GM23338 (cell line): ENCODE measurements at regions not wholly inside any gene's neighbourhood (a gene's known extent, or its start where the extent isn't known, plus 50 kb on each side); places are given as distances from the start of the nearest gene placed in this dataset.

Source experiments
- ATAC-seq: fragments of 200-7000 bp; cut with Tn5 transposase; 3 replicates; pipeline ENCODE4 v1.9.1; 2020
- DNase-seq: peaks from one replicate; pipeline ENCODE4 v3.0.0-alpha.2; 2015; ENCODE audit warnings: low spot score
- H2AFZ ChIP-seq: fragments of 200-600 bp; sonication (generic); 2 replicates; pipeline ENCODE4 v1.8.0; 2016; ENCODE audit warnings: antibody characterized with exemption, mild to moderate bottlenecking, moderate library complexity
- H3F3A ChIP-seq: fragments of 200-600 bp; sonication (generic); replicated peaks from 2 replicates; pipeline ENCODE4 v1.8.0; 2017; ENCODE audit warnings: antibody characterized with exemption, mixed run types, low read depth
- H3K27ac ChIP-seq: fragments of 200-600 bp; sonication (generic); 2 replicates; pipeline ENCODE4 v1.6.1; 2016; ENCODE audit warnings: low read depth
- H3K27me3 ChIP-seq: fragments of 200-600 bp; sonication (generic); 2 replicates; pipeline ENCODE4 v1.8.0; 2016; ENCODE audit warnings: mild to moderate bottlenecking, mixed run types, moderate library complexity; ENCODE audit not compliant: insufficient read depth
- H3K36me3 ChIP-seq: fragments of 200-600 bp; sonication (generic); 2 replicates; pipeline ENCODE4 v1.8.0; 2016; ENCODE audit warnings: mild to moderate bottlenecking; ENCODE audit not compliant: insufficient read depth
- H3K4me1 ChIP-seq: fragments of 200-600 bp; sonication (generic); 2 replicates; pipeline ENCODE4 v1.8.0; 2016; ENCODE audit warnings: mild to moderate bottlenecking, moderate library complexity; ENCODE audit not compliant: insufficient read depth
- H3K4me2 ChIP-seq: fragments of 200-600 bp; sonication (generic); 2 replicates; pipeline ENCODE4 v1.7.1; 2017; ENCODE audit warnings: mixed run types
- H3K4me3 ChIP-seq: fragments of 200-600 bp; sonication (generic); 2 replicates; pipeline ENCODE4 v1.6.1; 2016; ENCODE audit warnings: mixed run types
- H3K79me2 ChIP-seq: fragments of 200-600 bp; sonication (generic); replicated peaks from 2 replicates; pipeline ENCODE4 v1.8.0; 2017; ENCODE audit warnings: mild to moderate bottlenecking; ENCODE audit not compliant: insufficient read depth
- H3K9me2 ChIP-seq: fragments of 200-600 bp; sonication (generic); 2 replicates; pipeline ENCODE4 v1.8.0; 2017; ENCODE audit not compliant: insufficient read depth
- H4K20me1 ChIP-seq: fragments of 200-600 bp; sonication (generic); replicated peaks from 2 replicates; pipeline ENCODE4 v1.8.0; 2017; ENCODE audit warnings: mild to moderate bottlenecking; ENCODE audit not compliant: insufficient read depth
- H3K27ac Mint-ChIP-seq: 2 replicates; pipeline ENCODE4 v1.8.0; 2020; ENCODE audit warnings: inconsistent platforms, mild to moderate bottlenecking, moderate library complexity, mixed read lengths
- H3K27me3 Mint-ChIP-seq: 3 replicates; pipeline ENCODE4 v1.8.0; 2022; ENCODE audit warnings: low read depth, mild to moderate bottlenecking, moderate library complexity, mixed read lengths, inconsistent platforms; ENCODE audit not compliant: insufficient read depth, poor library complexity
- H3K36me3 Mint-ChIP-seq: 3 replicates; pipeline ENCODE4 v1.8.0; 2021; ENCODE audit warnings: low read depth, mild to moderate bottlenecking, inconsistent platforms, moderate library complexity, mixed read lengths
- H3K4me1 Mint-ChIP-seq: 3 replicates; pipeline ENCODE4 v1.8.0; 2020; ENCODE audit warnings: mild to moderate bottlenecking, inconsistent platforms, mixed read lengths
- H3K4me3 Mint-ChIP-seq: 3 replicates; pipeline ENCODE4 v1.8.0; 2021; ENCODE audit warnings: moderate library complexity, mild to moderate bottlenecking, inconsistent platforms, mixed read lengths
- H3K9me3 Mint-ChIP-seq: 3 replicates; pipeline ENCODE4 v1.8.0; 2020; ENCODE audit warnings: moderate library complexity, mild to moderate bottlenecking, inconsistent platforms, mixed read lengths
- CREB1 ChIP-seq: fragments of 250-450 bp; sonication (Bioruptor Pico); IDR thresholded peaks from 2 replicates; pipeline ENCODE4 v1.5.0; 2020; ENCODE audit warnings: low read depth, mild to moderate bottlenecking, moderate library complexity
- CTCF ChIP-seq, 2 experiments: fragments of 200-600 bp in 1 of 2; sonication (generic) in 1 of 2; conservative IDR thresholded peaks; 2 replicates each; pipeline versions ENCODE4 v1.5.1 to v1.6.1; 2016 to 2017; ENCODE audit warnings: antibody characterized with exemption in 2 of 2, low read depth in 2 of 2, mild to moderate bottlenecking in 2 of 2, moderate library complexity in 1 of 2
- EZH2 ChIP-seq: fragments of 200-600 bp; sonication (generic); IDR thresholded peaks from one replicate; pipeline ENCODE4 v1.8.0; 2017; ENCODE audit warnings: antibody characterized with exemption, mild to moderate bottlenecking, low read depth; ENCODE audit not compliant: unreplicated experiment
- EZH2phosphoT487 ChIP-seq: fragments of 200-600 bp; sonication (generic); IDR thresholded peaks from one replicate; pipeline ENCODE4 v1.8.1; 2018; ENCODE audit warnings: antibody characterized with exemption; ENCODE audit not compliant: unreplicated experiment
- JUNB ChIP-seq: IDR thresholded peaks from one replicate; pipeline ENCODE4 v1.6.1; 2016; ENCODE audit warnings: antibody characterized with exemption; ENCODE audit not compliant: unreplicated experiment
- NANOG ChIP-seq: IDR thresholded peaks from 2 replicates; pipeline ENCODE4 v1.6.1; 2016; ENCODE audit warnings: antibody characterized with exemption, borderline replicate concordance
- POLR2AphosphoS5 ChIP-seq: IDR thresholded peaks from 2 replicates; pipeline ENCODE4 v1.6.1; 2016; ENCODE audit warnings: antibody characterized with exemption, low read depth
- REST ChIP-seq: IDR thresholded peaks from one replicate; pipeline ENCODE4 v1.6.1; 2018; ENCODE audit warnings: antibody characterized with exemption; ENCODE audit not compliant: unreplicated experiment
- STAT1 ChIP-seq: IDR thresholded peaks from one replicate; pipeline ENCODE4 v1.6.1; 2016; ENCODE audit warnings: antibody characterized with exemption; ENCODE audit not compliant: unreplicated experiment
- ZNF114 ChIP-seq: fragments of 250-450 bp; sonication (Bioruptor Pico); IDR thresholded peaks from 2 replicates; pipeline ENCODE4 v1.5.0; 2020; ENCODE audit warnings: mild to moderate bottlenecking, moderate library complexity
- ZNF331 ChIP-seq: fragments of 250-450 bp; sonication (Bioruptor Pico); IDR thresholded peaks from 2 replicates; pipeline ENCODE4 v1.5.0; 2020; ENCODE audit warnings: low read depth, mild to moderate bottlenecking, moderate library complexity
- ZNF462 ChIP-seq: fragments of 250-450 bp; sonication (Bioruptor Pico); IDR thresholded peaks from 2 replicates; pipeline ENCODE4 v1.5.0; 2020; ENCODE audit warnings: mild to moderate bottlenecking, moderate library complexity

GRCh38 chr9:71620331-71620730, 148.0 kb downstream of the CEMIP2 start (continued):
- TF ChIP-seq REST, result no peak
- no peak for TF ChIP-seq ZNF331 (CRISPR knock-in tag)
- TF ChIP-seq STAT1, result no peak
- TF ChIP-seq EZH2phosphoT487, result no peak
- TF ChIP-seq JUNB, result no peak
- TF ChIP-seq EZH2, result no peak
- no peak for TF ChIP-seq ZNF114 (CRISPR knock-in tag)
- no peak for TF ChIP-seq CREB1 (CRISPR knock-in tag)
- no peak for TF ChIP-seq NANOG
- TF ChIP-seq POLR2AphosphoS5, result no peak
- TF ChIP-seq CTCF (conservative IDR thresholded peaks at IDR 0.05; ENCODE audit: low read depth in 2 of 2), result no peak

- Mint-ChIP-seq H3K4me3 (no peak overlapping the region), H3K36me3 (peaks cover 7% of the 10 kb centered on the region; the same call in 2 of the 3 replicates), H3K27ac (no peak overlapping the region), H3K27me3 (no peaks in the 10 kb centered on the region), H3K9me3 (peaks cover 16% of the 10 kb centered on the region; the same call in 2 of the 3 replicates), H3K4me1 (no peaks in the 10 kb centered on the region)
- Histone ChIP-seq H3K4me3 (no peak overlapping the region), H4K20me1 (no peaks in the 10 kb centered on the region), H3K36me3 (0 out of 2 replicates have a peak, but pooled peaks cover 3% of the 10 kb centered on the region), H2AFZ (no peak overlapping the region), H3K9me2 (peaks cover 15% of the 10 kb centered on the region), H3K79me2 (no peaks in the 10 kb centered on the region), H3K4me1 (no peaks in the 10 kb centered on the region), H3K27me3 (no peaks in the 10 kb centered on the region), H3K4me2 (no peak overlapping the region), H3F3A (no peaks in the 10 kb centered on the region), H3K27ac (no peak overlapping the region)
- no peak for ATAC-seq
- TF ChIP-seq STAT1 (no peak), JUNB (no peak), ZNF462 (CRISPR knock-in tag) (no peak), CREB1 (CRISPR knock-in tag) (no peak), EZH2 (no peak)
- no peak for DNase-seq
Observed at GRCh38 chr9:71619926-71620325, 148.4 kb downstream of the CEMIP2 start.
